GM12878 (cell line): ENCODE measurements at regions not wholly inside any gene's neighbourhood (a gene's known extent, or its start where the extent isn't known, plus 50 kb on each side); places are given as distances from the start of the nearest gene placed in this dataset.
"Not testable (repeated sequence)": the region's sequence is repeated elsewhere in the genome, so short reads cannot be mapped to it uniquely, and the experiment has no call there.

Experiments
- ATAC-seq: fragments of 200-7000 bp; cut with Tn5 transposase; 3 replicates; pipeline ENCODE4 v1.9.1; 2020; ENCODE audit warnings: mild to moderate bottlenecking, moderate library complexity
- BruUV-seq: library from RNA; stranded (reverse); fragments of 400-500 nt; replicated peaks from 2 replicates; lab custom pipeline; 2021; lab: Mats Ljungman, UMichigan
- CTCF ChIA-PET: fragments of 300-600 bp; sonication (Branson Sonifier 250); formaldehyde crosslinking; extraction: SDS; loops from one replicate; lab custom pipeline; 2021; ENCODE audit warnings: inconsistent platforms; lab: Yijun Ruan, JAX
- POLR2A ChIA-PET: fragments of 350-600 bp; formaldehyde crosslinking; extraction: SDS; loops from one replicate; lab custom pipeline; 2021; ENCODE audit warnings: inconsistent platforms; lab: Charles Lee
- RAD21 ChIA-PET: fragments of 300-600 bp; sonication (Branson Sonifier 250); formaldehyde crosslinking; loops from one replicate; lab custom pipeline; 2023; ENCODE audit warnings: antibody characterized with exemption; ENCODE audit not compliant: unreplicated experiment; lab: Charles Lee
- SMC1A ChIA-PET: fragments of 300-600 bp; sonication (Branson Sonifier 250); formaldehyde crosslinking; loops from one replicate; lab custom pipeline; 2023; ENCODE audit not compliant: unreplicated experiment, uncharacterized antibody; lab: Charles Lee
- DNase-seq: peaks from one replicate; pipeline ENCODE4 v3.0.0-alpha.2; 2011; ENCODE audit warnings: low read depth, low spot score
- FAIRE-seq: peaks from 3 replicates; lab custom pipeline; 2011; peaks lifted over from hg19 to GRCh38; lab: Jason Lieb, UNC
- H2AFZ ChIP-seq: 2 replicates; pipeline ENCODE4 v1.6.0; 2011; ENCODE audit warnings: low read depth, low read length, control low read depth; ENCODE audit not compliant: control insufficient read depth
- H3K27ac ChIP-seq: 2 replicates; pipeline ENCODE4 v1.5.1; 2011; ENCODE audit warnings: control low read depth; ENCODE audit not compliant: control insufficient read depth, insufficient read depth
- H3K27me3 ChIP-seq, 2 experiments: replicated peaks in 1 of 2; 2 replicates each; pipeline versions ENCODE4 v1.6.0 to v1.6.1; 2011; ENCODE audit warnings: low read length in 1 of 2; ENCODE audit not compliant: control insufficient read depth in 2 of 2, insufficient read depth in 2 of 2
- H3K36me3 ChIP-seq, 2 experiments: 2 replicates each; pipeline ENCODE4 v1.5.1; 2011; ENCODE audit warnings: low read length in 1 of 2; ENCODE audit not compliant: control insufficient read depth in 2 of 2, insufficient read depth in 2 of 2
- H3K4me1 ChIP-seq: 2 replicates; pipeline ENCODE4 v1.6.1; 2011; ENCODE audit warnings: mild to moderate bottlenecking, low read length, moderate library complexity, mixed read lengths; ENCODE audit not compliant: control insufficient read depth, insufficient read depth
- H3K4me2 ChIP-seq: 2 replicates; pipeline ENCODE4 v1.6.0; 2011; ENCODE audit warnings: control low read depth; ENCODE audit not compliant: control insufficient read depth, insufficient read depth
- H3K4me3 ChIP-seq: fragments of 200-600 bp; sonication (generic); 2 replicates; pipeline ENCODE4 v1.5.1; 2016
- H3K79me2 ChIP-seq: 2 replicates; pipeline ENCODE4 v1.6.0; 2011; ENCODE audit warnings: low read length; ENCODE audit not compliant: control insufficient read depth, insufficient read depth
- H3K9ac ChIP-seq: 2 replicates; pipeline ENCODE4 v1.8.0; 2011; ENCODE audit warnings: low read length, control low read depth, mixed read lengths; ENCODE audit not compliant: control insufficient read depth, insufficient read depth
- H3K9me3 ChIP-seq: replicated peaks from 3 replicates; pipeline ENCODE4 v1.5.1; 2011; ENCODE audit warnings: mild to moderate bottlenecking, low read length; ENCODE audit not compliant: control insufficient read depth, insufficient read depth
- H4K20me1 ChIP-seq: 2 replicates; pipeline ENCODE4 v1.6.0; 2011; ENCODE audit not compliant: control insufficient read depth, insufficient read depth
- WGBS: methylation state at CpG from one replicate; pipeline ENCODE4 v1.1.6; 2016; ENCODE audit warnings: low lambda C conversion rate; ENCODE audit not compliant: insufficient replicate concordance, insufficient coverage; ENCODE audit errors: missing lambda C conversion rate; 5-methylcytosine and 5-hydroxymethylcytosine counted together
- in situ Hi-C: fragments of 300-500 bp; cut with MboI; formaldehyde crosslinking; loops from 9 replicates; pipeline ENCODE4 v1.14.3; 2018; ENCODE audit warnings: mixed read lengths
- intact Hi-C: fragments of 100-400 bp; cut with micrococcal nuclease; formaldehyde crosslinking; loops from one replicate; pipeline ENCODE4 v1.14.2; 2022; ENCODE audit not compliant: unreplicated experiment
- TF ChIP-seq, protein P1 (sequence below): IDR thresholded peaks from 2 replicates; pipeline ENCODE4 v1.6.1; 2011; ENCODE audit warnings: borderline replicate concordance, low read depth, mild to moderate bottlenecking, moderate library complexity, low read length; ENCODE audit not compliant: insufficient read depth, poor library complexity, severe bottlenecking

DNA sequence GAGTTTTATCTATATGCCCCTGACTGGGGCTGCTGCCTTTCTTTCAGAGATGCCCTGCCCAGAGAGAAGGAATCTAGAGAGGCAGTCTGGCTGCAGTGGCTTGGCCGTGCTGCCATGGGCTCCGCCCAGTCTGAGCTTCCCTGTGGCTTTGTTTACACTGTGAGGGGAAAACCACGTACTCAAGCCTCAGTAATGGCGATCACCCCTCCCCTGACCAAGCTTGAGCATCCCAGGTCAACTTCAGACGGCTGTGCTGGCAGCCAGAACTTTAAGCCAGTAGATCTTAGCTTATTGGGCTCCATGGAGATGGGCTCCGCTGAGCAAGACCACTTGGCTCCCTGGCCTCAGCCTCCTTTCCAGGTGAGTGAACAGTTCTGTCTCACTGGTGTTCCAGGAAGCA lies 69.0 kb upstream of the DPP6 start:
- H3K4me1 ChIP-seq, H3K36me3 ChIP-seq, H3K4me3 ChIP-seq, H3K79me2 ChIP-seq, H2AFZ ChIP-seq, H3K9ac ChIP-seq, CTCF ChIA-PET, RAD21 ChIA-PET, in situ Hi-C loops, BruUV-seq, FAIRE-seq, intact Hi-C loops, H3K27ac ChIP-seq, SMC1A ChIA-PET, POLR2A ChIA-PET, ATAC-seq, H3K9me3 ChIP-seq, H3K27me3 ChIP-seq, H4K20me1 ChIP-seq, H3K4me2 ChIP-seq, DNase-seq: not testable (repeated sequence)
- WGBS = 38% methylated on average over 3 of the region's 6 CpGs

DNA sequence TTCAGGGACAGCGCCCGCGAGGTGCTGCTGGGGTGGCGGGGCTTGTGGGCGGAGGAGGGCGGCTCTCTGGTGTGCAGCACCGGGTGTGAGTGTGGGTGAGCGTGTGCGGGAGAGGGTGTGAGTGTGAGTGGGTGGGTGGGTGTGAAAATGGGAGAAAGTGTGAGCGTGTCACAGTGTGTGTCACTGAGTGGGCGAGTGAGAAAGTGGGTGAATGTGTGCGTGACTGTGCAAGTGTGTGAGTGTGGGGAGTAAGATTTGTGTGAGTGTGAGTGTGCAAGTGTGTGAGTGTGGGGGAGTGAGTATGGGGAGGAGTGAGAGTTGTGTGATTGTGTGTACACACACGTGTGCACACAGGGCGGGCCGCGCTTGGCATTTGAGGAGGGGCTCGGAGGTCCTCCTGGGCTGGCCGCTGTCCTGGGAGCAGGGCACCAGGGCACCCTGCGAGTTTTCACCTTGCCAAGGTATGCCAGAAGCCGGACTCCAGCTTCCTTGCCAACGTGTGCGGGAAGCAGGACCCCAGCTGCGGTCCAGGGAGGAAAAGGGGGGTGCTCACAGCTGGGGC lies 63.1 kb upstream of the DPP6 start:
- H3K36me3 ChIP-seq, FAIRE-seq, CTCF ChIA-PET, SMC1A ChIA-PET, H3K27me3 ChIP-seq, H2AFZ ChIP-seq, RAD21 ChIA-PET, intact Hi-C loops, H3K79me2 ChIP-seq, in situ Hi-C loops, H3K4me1 ChIP-seq, H4K20me1 ChIP-seq, H3K4me2 ChIP-seq, BruUV-seq, H3K9ac ChIP-seq, DNase-seq, H3K4me3 ChIP-seq, H3K9me3 ChIP-seq, ATAC-seq, POLR2A ChIA-PET, H3K27ac ChIP-seq: not testable (repeated sequence)
- TF ChIP-seq, protein P1, sequence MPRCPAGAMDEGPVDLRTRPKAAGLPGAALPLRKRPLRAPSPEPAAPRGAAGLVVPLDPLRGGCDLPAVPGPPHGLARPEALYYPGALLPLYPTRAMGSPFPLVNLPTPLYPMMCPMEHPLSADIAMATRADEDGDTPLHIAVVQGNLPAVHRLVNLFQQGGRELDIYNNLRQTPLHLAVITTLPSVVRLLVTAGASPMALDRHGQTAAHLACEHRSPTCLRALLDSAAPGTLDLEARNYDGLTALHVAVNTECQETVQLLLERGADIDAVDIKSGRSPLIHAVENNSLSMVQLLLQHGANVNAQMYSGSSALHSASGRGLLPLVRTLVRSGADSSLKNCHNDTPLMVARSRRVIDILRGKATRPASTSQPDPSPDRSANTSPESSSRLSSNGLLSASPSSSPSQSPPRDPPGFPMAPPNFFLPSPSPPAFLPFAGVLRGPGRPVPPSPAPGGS = peak; percentile 56
- WGBS = 62% methylated on average over 10 of the region's 23 CpGs

DNA sequence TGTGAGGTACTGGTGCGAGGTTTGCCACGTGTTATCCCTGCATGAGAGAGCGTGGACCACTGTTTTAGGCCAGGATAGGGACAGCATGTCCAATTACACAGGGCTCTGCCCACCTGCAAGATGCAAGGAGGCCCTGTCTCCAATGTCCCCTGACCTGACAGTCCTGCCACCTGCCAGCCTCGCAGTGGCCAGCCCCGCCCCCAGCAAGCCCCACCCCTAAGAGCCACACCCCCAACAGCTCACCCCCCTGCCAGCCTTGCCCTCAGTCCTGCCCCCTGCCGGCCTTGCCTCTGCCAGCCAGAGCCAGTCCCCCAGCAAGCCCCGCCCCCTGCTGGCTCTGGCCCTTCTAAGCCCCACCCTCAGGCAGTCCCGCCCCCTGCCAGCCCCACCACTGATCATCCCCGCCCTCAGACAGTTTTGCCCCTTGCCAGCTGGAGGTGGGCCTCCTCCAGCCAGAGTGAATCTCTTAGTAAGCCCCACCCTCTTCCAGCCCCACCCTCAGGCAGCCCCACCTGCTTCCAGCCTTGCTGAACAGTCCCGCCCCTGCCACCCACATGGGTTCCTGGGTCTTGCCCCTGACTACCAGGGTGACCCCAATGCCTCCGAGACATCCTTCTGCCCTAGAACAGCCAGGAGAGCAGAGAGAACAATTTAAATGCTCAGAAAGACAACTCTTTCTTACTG lies 62.3 kb upstream of the DPP6 start:
- SMC1A ChIA-PET, H3K36me3 ChIP-seq, in situ Hi-C loops, POLR2A ChIA-PET, intact Hi-C loops, H3K9me3 ChIP-seq, H3K79me2 ChIP-seq, H3K27ac ChIP-seq, RAD21 ChIA-PET, FAIRE-seq, H4K20me1 ChIP-seq, CTCF ChIA-PET, H3K4me2 ChIP-seq, H2AFZ ChIP-seq, H3K4me3 ChIP-seq, DNase-seq, BruUV-seq, H3K4me1 ChIP-seq, H3K9ac ChIP-seq, H3K27me3 ChIP-seq: not testable (repeated sequence)
- peak; percentile 70 for ATAC-seq
- WGBS = 26% methylated on average over 3 of the region's 11 CpGs
